Superior temporal gyrus (tissue), 1 donor: ENCODE measurements at regions not wholly inside any gene's neighbourhood (a gene's known extent, or its start where the extent isn't known, plus 50 kb on each side); places are given as distances from the start of the nearest gene placed in this dataset.
"Not testable (repeated sequence)": the region's sequence is repeated elsewhere in the genome, so short reads cannot be mapped to it uniquely, and the experiment has no call there.

Source experiments
- DNase-seq: peaks from one replicate; pipeline ENCODE4 v3.0.0-alpha.2; 2016; ENCODE audit errors: extremely low spot score

- peak; percentile 38 for DNase-seq
Measured at GRCh38 chr5:42949348-42950115, 90.6 kb downstream of the ANXA2R start.

- no peak for DNase-seq
Measured at GRCh38 chr5:42948961-42949347, 91.2 kb downstream of the ANXA2R start.

GRCh38 chr5:42944989-42945388 lies 95.1 kb downstream of the ANXA2R start:
- no peak for DNase-seq

- DNase-seq, result no peak
Measured at GRCh38 chr5:42943931-42944631, 96.0 kb downstream of the ANXA2R start.

DNA sequence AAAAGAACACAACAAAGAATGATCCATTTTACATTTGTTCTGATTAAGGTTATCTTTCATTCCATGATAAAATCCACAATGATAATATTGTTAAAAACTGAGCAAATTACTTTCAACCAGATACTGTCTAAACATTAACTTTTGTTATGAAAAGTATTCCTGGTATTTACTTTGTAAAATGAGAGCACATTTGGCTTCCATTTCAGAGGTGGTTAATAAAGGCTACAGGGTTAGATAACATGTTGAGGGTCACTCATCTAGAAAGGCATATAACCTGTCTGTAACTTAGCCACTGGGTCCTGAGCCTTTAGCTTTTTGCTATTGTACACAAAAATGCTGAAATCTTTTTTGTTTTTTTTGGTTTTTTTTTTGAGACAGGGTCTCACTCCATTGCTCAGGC lies 99.3 kb downstream of the ANXA2R start:
- DNase-seq, result no peak

- DNase-seq, result not testable (repeated sequence)
Measured at GRCh38 chr5:42932011-42932410, 108.1 kb downstream of the ANXA2R start.

DNA sequence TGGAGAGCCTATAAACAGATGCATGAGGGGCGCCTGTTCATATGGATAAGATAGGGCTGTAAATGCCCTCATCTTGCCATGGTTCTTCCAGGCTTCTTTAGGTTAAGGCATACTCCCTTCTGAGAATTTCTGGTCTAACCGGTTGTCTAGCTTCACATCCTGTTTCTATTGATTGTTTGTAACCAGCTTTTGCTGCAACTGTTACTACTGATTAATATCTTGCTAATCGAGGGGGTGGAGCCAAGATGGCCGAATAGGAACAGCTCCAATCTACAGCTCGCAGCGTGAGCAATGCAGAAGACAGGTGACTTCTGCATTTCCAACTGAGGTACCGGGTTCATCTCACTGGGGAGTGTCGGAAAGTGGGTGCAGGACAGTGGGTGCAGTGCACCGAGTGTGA lies 108.7 kb downstream of the ANXA2R start:
- DNase-seq, result not testable (repeated sequence)

DNA sequence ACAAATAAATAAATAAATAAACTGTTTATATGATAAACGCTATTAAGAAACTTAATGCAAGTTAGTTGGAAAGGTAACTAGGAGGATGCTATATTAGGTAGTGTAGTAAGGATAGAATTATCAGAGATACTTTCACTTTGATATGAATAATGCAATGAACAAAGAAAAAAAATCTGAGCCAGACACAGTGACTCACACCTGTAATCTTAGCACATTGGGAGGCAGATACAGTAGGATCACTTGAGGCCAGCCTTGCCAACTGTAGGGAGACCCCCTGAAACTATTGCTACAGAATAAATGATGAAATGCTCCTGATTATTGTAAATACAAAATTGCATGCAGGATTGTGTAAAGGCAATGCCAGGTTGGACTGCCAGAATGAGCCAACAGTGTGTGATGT lies 109.2 kb downstream of the ANXA2R start:
- no peak for DNase-seq

- no peak for DNase-seq
Measured at GRCh38 chr5:42929871-42930270, 110.2 kb downstream of the ANXA2R start.

DNA sequence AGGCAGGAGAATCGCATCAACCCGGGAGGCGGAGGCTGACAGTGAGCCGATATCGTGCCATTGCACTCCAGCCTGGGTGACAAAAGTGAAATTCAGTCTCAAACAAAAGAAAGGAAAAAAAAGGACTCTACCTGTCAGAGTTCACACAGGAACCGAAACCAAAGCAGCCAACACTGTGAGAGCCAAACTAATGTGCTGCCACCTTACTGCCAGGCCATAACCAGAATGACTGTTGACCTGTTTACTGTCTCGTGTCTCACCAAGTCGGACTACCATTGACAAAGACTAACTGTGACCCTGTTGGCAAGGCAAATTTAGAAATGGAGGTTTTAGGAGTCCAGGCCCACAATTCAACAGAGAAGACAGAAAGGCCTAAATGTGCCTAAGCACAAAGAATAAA lies 112.4 kb downstream of the ANXA2R start:
- DNase-seq, result no peak

- DNase-seq, result no peak
Measured at GRCh38 chr5:42924686-42925085, 113.0 kb upstream of the SELENOP start.

GRCh38 chr5:42924226-42924625 lies 112.5 kb upstream of the SELENOP start:
- DNase-seq, result no peak

DNA sequence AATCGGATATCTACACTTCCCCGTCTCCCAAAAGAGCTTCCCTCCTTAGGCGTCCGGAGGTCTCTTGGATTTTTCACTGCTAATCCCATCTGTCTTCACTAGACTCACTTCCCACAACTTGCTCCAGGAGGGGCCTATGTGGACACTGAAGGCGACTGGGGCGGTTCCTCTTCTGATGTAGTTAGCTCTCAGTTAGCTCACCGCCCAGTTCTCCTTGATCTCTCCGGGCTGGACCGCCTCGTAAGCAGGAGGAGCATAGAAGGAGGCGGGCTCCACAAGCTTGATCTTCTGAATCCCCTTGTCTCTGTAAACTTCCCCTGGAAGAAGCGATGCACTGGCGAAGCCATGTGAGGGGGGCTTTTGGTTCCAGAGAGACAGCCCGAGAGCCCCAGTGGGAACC lies 112.0 kb upstream of the SELENOP start:
- DNase-seq, result no peak

- no peak for DNase-seq
Measured at GRCh38 chr5:42919600-42919999, 107.9 kb upstream of the SELENOP start.

DNA sequence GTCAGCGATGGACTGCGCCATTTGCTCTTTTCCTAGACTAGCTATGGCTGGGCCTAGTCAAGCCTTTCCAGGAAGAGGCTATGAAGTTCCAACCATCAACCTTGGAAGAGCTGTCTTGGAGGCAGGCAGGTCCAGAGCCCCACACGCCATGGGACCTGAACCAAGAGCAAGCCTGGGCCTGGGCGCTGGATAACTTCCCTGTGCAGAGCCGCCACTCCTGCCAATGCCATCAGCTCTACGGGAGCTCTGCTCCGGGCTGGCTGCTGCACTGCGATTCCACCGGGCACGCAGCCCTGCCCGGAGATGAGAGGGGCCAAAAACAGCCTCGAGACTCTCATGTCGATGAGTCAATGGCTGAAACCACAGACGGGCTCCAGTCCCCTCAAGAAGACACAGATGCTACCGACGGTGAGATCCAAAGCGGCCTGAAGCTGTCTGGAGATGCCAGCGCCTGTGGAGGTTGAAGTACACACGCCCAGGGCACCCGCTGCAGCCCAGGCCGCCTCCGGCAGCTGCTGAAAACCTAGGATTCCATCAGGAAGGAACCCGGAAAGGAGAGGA lies 103.7 kb upstream of the SELENOP start:
- DNase-seq, result no peak

DNA sequence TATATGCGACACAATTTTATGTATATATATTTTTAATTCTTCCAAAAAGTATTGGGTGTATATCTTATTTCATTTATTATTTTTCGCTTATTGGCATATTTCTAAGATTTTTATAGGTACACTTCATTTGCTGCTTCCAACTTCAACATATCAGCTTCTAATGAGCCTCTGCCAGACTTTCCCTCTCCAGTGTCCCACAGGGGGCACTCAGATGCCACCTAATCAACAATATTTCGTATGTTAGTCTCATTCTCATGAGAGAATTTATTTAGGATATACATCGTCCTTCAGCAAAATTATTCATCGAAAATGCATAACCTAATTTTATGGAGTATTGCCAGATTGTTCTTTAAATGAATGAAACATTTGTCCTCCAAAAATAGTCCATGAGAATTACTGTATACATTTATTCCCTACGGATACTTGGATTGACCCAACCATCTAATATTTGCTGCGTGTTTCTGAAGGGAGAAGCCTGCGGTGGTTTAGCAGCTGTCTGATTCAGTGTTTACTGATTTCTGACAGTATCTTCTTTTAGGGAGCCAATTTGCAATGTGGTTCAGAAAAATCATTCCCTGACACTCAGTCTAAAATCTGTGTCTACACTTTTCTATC lies 100.6 kb upstream of the SELENOP start:
- no peak for DNase-seq

GRCh38 chr5:42908509-42909488 lies 97.1 kb upstream of the SELENOP start:
- peak; percentile 97 for DNase-seq

GRCh38 chr5:42908086-42908485 lies 96.4 kb upstream of the SELENOP start:
- DNase-seq, result no peak

DNA sequence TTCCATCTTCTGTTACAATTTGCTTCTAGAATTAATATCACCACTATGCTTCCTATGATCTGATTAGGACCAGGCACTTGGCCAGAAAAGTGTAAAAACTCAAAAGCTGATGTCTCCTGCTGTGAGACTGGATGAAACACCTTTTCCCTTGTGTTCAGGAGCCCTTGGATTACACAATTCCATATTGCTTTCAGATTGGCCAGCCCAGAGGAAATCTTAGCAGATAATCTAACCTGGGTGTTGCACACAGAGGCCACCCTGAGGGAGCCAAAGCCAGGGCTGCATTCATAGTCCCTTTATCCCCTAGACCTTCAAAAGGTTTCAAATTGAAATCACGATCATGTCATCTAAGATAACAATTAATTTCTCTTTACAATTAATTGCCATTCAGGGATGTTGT lies 94.1 kb upstream of the SELENOP start:
- DNase-seq, result no peak

- DNase-seq, result peak; percentile 48
Measured at GRCh38 chr5:42900734-42901133, 89.0 kb upstream of the SELENOP start.

- DNase-seq, result no peak
Measured at GRCh38 chr5:42898760-42899159, 87.1 kb upstream of the SELENOP start.
